Thymus (tissue), 11 donors: ENCODE measurements at regions not wholly inside any gene's neighbourhood (a gene's known extent, or its start where the extent isn't known, plus 50 kb on each side); places are given as distances from the start of the nearest gene placed in this dataset.

Experiments used
- DNase-seq, 9 donors: peaks; one replicate each; pipeline ENCODE4 v3.0.0-alpha.2; 2013; ENCODE audit warnings: low spot score in 9 of 9, low read depth in 6 of 9, missing footprints in 1 of 9
- H3K27ac ChIP-seq, 2 donors: one replicate each; pipeline ENCODE4 v1.5.1; 2013; ENCODE audit warnings: control low read depth in 1 of 2, low read depth in 1 of 2, low read length in 1 of 2, mild to moderate bottlenecking in 1 of 2, moderate library complexity in 1 of 2
- H3K27me3 ChIP-seq, 2 donors: one replicate each; pipeline ENCODE4 v1.5.1; 2013; ENCODE audit warnings: low read length in 1 of 2; ENCODE audit not compliant: control insufficient read depth in 2 of 2, insufficient read depth in 1 of 2
- H3K36me3 ChIP-seq, 2 donors: one replicate each; pipeline ENCODE4 v1.5.1; 2013; ENCODE audit warnings: low read length in 1 of 2, mild to moderate bottlenecking in 1 of 2, moderate library complexity in 1 of 2; ENCODE audit not compliant: control insufficient read depth in 2 of 2, insufficient read depth in 2 of 2
- H3K4me1 ChIP-seq, 2 donors: one replicate each; pipeline ENCODE4 v1.5.1; 2013; ENCODE audit warnings: low read length in 2 of 2; ENCODE audit not compliant: control insufficient read depth in 2 of 2, insufficient read depth in 2 of 2
- H3K4me3 ChIP-seq, 2 donors: one replicate each; pipeline ENCODE4 v1.5.1; 2013; ENCODE audit warnings: low read length in 2 of 2, control low read depth in 1 of 2, mild to moderate bottlenecking in 1 of 2
- H3K9me3 ChIP-seq, 2 donors: one replicate each; pipeline ENCODE4 v1.5.1; 2013; ENCODE audit warnings: low read length in 1 of 2, mild to moderate bottlenecking in 1 of 2; ENCODE audit not compliant: control insufficient read depth in 2 of 2, insufficient read depth in 1 of 2
- WGBS: extraction: QIAGEN DNeasy Blood & Tissue Kit; methylation state at CpG from one replicate; pipeline ENCODE4 v1.1.7; 2013; 5-methylcytosine and 5-hydroxymethylcytosine counted together
- donor health status: healthy.

DNA sequence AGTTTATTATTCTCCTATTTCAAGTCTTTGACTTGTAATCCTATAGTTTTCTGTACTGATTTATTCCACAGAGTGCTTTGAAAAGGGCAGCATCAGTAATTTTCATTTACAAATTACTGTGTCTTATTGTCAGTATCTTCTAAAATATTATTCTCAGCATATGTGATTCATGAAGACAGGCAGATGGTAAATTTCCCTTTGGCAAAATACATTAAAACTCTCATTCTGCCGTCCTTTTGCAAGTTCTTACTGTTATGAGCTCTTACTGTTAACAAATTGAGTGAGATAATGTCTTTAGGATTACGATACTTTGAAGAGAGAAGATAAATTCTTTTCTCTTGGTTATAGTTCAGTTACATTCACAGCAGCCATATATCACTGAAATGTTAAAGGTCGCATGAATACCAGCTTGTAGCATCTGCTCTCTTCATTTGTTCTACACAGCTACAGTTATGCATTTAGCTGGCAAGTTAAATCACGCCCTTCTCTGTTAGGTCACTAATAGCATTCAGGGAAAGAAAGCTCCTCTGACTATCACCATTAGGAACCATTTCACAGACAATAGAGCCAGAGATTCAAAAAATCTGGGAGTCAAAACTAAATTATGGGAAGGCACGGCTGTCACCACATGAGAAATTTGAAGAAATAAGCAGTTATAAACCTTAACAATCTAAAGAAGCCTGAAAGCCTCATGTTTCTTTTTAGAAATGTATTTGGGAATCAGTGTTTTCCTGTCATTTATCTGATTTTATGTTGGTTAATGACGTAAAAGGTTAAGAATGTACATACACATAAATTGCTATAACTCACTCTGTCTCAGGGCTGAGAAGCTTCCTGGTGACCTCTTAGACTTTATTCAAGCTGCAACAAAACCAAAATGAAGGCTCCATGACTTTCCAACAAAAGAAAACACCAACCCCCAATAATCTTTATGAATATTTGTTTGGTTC, 109.6 kb upstream of the SP4 start:
- no peaks in the 10 kb centered on the region for H3K9me3 ChIP-seq
- H3K36me3 ChIP-seq = no peaks in the 10 kb centered on the region
- DNase-seq = no peak
- H3K4me3 ChIP-seq = no peak overlapping the region
- 95% methylated on average over 6 of the region's 6 CpGs for WGBS
- no peak overlapping the region for H3K27ac ChIP-seq
- no peaks in the 10 kb centered on the region for H3K27me3 ChIP-seq
- H3K4me1 ChIP-seq = no peaks in the 10 kb centered on the region

DNA sequence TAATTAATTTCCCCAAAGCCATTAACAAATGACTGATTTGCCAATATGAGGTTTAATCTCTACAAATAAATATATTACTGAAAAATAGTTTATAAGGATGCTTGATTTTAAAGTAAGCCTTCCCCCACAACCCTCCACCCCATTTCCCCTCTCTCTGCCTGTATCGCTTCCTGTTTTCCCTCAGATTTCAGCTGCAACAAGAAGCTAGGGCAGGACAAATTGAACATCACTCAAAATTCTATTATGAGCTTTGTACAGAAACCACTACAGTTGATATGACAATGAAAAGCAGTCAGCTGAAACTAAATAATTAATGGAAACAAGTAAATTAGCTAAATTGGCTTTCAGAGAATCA, 109.0 kb upstream of the SP4 start:
- Histone ChIP-seq H3K27me3 (no peaks in the 10 kb centered on the region), H3K4me1 (no peaks in the 10 kb centered on the region), H3K36me3 (no peaks in the 10 kb centered on the region), H3K4me3 (no peak overlapping the region), H3K27ac (no peak overlapping the region), H3K9me3 (no peaks in the 10 kb centered on the region)
- no peak for DNase-seq
- 86% methylated on average over 1 of the region's 1 CpG for WGBS

DNA sequence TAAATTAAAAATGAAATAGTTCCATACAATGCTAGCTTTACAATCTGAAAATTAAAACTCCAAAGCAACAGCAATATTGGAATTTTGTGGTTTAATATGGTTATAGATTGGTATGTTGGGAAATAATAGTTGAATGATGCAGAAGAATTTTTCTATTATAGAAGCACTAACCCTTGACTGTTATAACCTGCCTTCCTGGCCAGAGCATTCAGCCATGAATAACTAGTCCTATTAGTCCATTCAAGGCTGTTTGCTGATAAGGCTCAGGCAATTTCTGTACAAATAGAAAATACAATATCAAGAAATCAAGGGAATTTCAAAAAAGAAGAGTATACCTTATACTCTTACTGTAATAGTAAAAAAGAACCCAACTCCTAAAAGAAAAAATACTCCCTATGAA, 101.6 kb upstream of the SP4 start:
- Histone ChIP-seq H3K27ac (no peak overlapping the region), H3K4me3 (no peak overlapping the region), H3K36me3 (no peaks in the 10 kb centered on the region), H3K27me3 (no peaks in the 10 kb centered on the region), H3K4me1 (no peaks in the 10 kb centered on the region), H3K9me3 (no peaks in the 10 kb centered on the region)
- no peak for DNase-seq

GRCh38 chr7:21326921-21327320, 101.0 kb upstream of the SP4 start:
- Histone ChIP-seq H3K9me3 (no peaks in the 10 kb centered on the region), H3K27ac (no peak overlapping the region), H3K27me3 (no peaks in the 10 kb centered on the region), H3K4me3 (no peak overlapping the region), H3K4me1 (no peaks in the 10 kb centered on the region), H3K36me3 (no peaks in the 10 kb centered on the region)
- 97% methylated on average over 3 of the region's 3 CpGs for WGBS
- no peak for DNase-seq

GRCh38 chr7:21327422-21328409, 100.2 kb upstream of the SP4 start:
- Histone ChIP-seq H3K27ac (no peak overlapping the region), H3K36me3 (no peaks in the 10 kb centered on the region), H3K27me3 (no peaks in the 10 kb centered on the region), H3K4me1 (no peaks in the 10 kb centered on the region), H3K9me3 (no peaks in the 10 kb centered on the region), H3K4me3 (no peak overlapping the region)
- no peak for DNase-seq
- 98% methylated on average over 4 of the region's 4 CpGs for WGBS

DNA sequence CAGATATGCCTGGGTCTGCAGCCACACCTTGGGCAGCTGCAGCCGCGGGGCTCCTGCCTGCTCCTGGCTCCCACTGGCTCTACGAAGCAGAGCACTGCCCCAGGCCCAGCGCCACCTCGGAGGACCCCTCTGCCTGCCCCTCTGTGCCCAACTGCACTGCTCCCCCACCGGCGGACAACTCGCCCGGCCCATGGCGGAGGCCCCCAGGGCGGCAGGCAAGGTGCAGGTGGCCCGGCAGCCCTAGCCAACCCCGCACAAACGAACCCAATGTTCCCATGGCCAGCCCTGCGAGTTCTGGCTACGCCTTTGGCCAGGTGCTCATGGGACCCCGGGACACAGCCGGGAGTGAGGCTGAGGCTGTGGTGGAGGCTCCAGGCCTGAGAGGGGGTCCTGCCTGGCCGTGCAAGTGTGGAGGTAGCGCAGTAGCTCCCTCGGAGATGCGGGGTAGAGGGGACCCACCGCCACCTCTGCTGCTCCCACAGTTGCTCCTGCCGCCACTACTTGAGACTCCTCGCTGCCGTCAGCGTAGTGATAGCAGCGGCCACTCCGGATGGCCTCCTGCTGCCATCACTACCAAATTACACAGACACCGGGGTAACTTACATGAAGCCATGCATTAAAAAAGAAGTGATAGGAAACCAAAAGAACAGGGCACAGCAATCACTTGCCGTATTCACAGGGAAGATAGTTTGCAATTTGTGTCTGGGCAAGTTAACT, 97.3 kb upstream of the SP4 start:
- no peak overlapping the region for H3K27ac ChIP-seq
- H3K9me3 ChIP-seq = no peaks in the 10 kb centered on the region
- H3K36me3 ChIP-seq = no peaks in the 10 kb centered on the region
- H3K4me3 ChIP-seq = no peak overlapping the region
- H3K4me1 ChIP-seq = no peaks in the 10 kb centered on the region
- DNase-seq = no peak
- H3K27me3 ChIP-seq = no peaks in the 10 kb centered on the region
- WGBS = 95% methylated on average over 31 of the region's 31 CpGs

- Histone ChIP-seq H3K4me1 (peaks cover 2 to 11% of the 10 kb centered on the region in 2 donors), H3K36me3 (no peaks in the 10 kb centered on the region), H3K27me3 (no peaks in the 10 kb centered on the region), H3K27ac (no peak overlapping the region), H3K4me3 (no peak overlapping the region), H3K9me3 (no peaks in the 10 kb centered on the region)
- WGBS = 98% methylated on average over 1 of the region's 1 CpG
- no peak for DNase-seq
These were observed 93.0 kb upstream of the SP4 start for GRCh38 chr7:21334906-21335305.

DNA sequence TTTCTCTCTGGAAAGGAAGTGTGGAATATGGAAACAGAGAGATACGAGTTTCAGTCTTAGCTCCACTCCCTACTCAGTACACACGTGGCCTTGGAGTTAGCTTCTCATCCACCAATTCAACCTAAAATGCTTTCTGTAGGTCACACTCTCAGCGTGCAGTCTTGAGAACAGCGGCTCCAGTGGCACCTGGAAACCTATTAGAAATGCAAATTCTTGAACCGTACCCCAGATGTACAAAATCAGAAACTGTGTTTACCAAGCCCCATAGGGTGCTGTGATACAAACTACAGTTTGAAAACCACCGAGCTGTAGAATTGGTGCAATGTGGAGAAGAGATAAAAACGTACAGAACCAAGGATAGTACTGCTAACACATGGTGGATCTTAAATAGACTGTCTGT, 91.1 kb upstream of the SP4 start:
- no peak overlapping the region for H3K27ac ChIP-seq
- H3K27me3 ChIP-seq = no peaks in the 10 kb centered on the region
- WGBS = 97% methylated on average over 7 of the region's 7 CpGs
- peaks cover 2 to 11% of the 10 kb centered on the region in 2 donors for H3K4me1 ChIP-seq
- no peak overlapping the region for H3K4me3 ChIP-seq
- no peaks in the 10 kb centered on the region for H3K9me3 ChIP-seq
- DNase-seq = no peak
- no peaks in the 10 kb centered on the region for H3K36me3 ChIP-seq
